IgD-negative memory B cell (primary cell): ENCODE measurements at regions not wholly inside any gene's neighbourhood (a gene's known extent, or its start where the extent isn't known, plus 50 kb on each side); places are given as distances from the start of the nearest gene placed in this dataset.
"Not testable (repeated sequence)": the region's sequence is repeated elsewhere in the genome, so short reads cannot be mapped to it uniquely, and the experiment has no call there.

Experiments
- H3K27ac Mint-ChIP-seq, 3 donors: one replicate each; pipeline ENCODE4 v1.8.0; 2020 to 2022; ENCODE audit warnings: mild to moderate bottlenecking in 3 of 3, mixed read lengths in 3 of 3, moderate library complexity in 1 of 3
- H3K27me3 Mint-ChIP-seq: one replicate; pipeline ENCODE4 v1.8.0; 2021; ENCODE audit warnings: mixed read lengths
- H3K36me3 Mint-ChIP-seq: one replicate; pipeline ENCODE4 v1.8.0; 2020; ENCODE audit warnings: mild to moderate bottlenecking, mixed read lengths
- H3K4me1 Mint-ChIP-seq, 3 donors: one replicate each; pipeline ENCODE4 v1.8.0; 2020 to 2022; ENCODE audit warnings: mixed read lengths in 3 of 3, mild to moderate bottlenecking in 1 of 3
- H3K4me3 Mint-ChIP-seq, 4 donors: one replicate each; pipeline ENCODE4 v1.8.0; 2020 to 2022; ENCODE audit warnings: mild to moderate bottlenecking in 4 of 4, mixed read lengths in 4 of 4, moderate library complexity in 3 of 4
- H3K9me3 Mint-ChIP-seq, 3 donors: one replicate each; pipeline ENCODE4 v1.8.0; 2020 to 2021; ENCODE audit warnings: mixed read lengths in 3 of 3, mild to moderate bottlenecking in 1 of 3

DNA sequence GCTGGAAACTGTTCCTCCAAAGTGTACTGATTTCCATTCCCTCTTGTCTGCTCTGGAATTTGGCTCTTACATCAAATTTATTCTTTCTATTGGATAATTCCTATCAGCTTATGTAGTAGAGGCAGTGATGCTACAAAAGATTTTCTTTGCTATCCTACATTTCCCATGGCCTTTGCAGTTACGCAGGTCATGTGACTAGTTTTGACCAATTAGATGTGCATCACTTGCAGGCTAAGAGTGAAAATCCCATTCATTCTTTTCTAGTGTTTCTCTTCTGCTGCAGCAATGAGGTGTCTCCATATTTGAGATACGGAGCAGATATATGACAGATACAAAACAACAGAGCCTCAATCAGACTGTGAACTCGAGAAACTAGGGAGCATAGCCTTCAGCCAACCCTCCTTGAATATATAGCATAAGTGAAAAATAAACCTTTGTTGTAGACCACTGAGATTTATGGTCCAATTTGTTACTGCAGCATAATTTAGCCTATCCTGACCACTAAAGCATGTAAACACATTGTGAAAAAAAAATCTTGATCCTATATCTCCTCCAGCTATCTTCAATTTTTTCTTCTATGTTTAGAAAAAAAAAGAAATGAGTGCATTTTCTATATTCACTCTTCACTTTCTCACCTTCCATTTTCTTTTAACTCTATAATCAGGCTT, 102.0 kb downstream of the HNMT start:
- H3K27me3 Mint-ChIP-seq: peaks cover 2% of the 10 kb centered on the region

DNA sequence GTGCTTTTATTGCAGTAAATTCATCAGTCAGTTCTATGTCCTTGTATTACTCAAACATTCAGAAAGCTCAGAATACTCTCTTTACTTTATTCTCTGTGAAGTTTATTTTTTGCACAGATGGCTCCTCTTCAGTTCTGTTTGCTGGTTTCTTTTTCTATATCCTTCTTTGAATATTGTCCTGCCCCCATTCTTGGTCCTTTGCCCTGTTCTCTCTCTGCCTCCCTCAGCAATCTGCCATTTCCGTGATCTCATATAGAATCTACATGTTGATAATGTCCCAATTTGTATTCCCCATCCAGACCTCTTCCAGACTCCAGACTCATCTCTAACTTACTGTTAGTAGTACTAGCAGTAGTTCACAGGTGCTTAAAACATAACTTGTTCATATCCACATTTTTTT, 102.6 kb downstream of the HNMT start:
- Mint-ChIP-seq H3K27me3 (peaks cover 2% of the 10 kb centered on the region), H3K9me3 (peaks cover 0 to 6% (median 3%) of the 10 kb centered on the region in 3 donors), H3K36me3 (no peaks in the 10 kb centered on the region), H3K27ac (no peak overlapping the region), H3K4me1 (no peaks in the 10 kb centered on the region), H3K4me3 (no peak overlapping the region)

More for the DNA sequence above, 102.0 kb downstream of the HNMT start:
- H3K4me1 Mint-ChIP-seq: no peaks in the 10 kb centered on the region
- H3K27ac Mint-ChIP-seq: no peak overlapping the region
- no peak overlapping the region for H3K4me3 Mint-ChIP-seq
- no peaks in the 10 kb centered on the region for H3K36me3 Mint-ChIP-seq
- H3K9me3 Mint-ChIP-seq: peaks cover 0 to 6% (median 3%) of the 10 kb centered on the region in 3 donors

DNA sequence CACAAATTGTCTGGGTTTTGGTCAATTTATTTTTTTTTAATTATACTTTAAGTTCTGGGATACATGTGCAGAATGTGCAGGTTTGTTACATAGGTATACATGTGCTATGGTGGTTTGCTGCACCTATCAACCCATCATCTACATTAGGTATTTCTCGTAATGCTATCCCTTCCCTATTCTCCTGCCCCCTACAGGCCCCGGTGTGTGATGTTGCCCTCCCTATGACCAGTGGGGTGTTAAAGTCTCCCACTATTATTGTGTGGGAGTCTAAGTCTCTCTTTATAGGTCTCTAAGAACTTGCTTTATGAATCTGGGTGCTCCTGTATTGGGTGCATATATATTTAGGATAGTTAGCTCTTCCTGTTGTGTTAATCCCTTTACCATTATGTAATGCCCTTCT, 104.4 kb downstream of the HNMT start:
- H3K9me3 Mint-ChIP-seq, H3K4me3 Mint-ChIP-seq, H3K4me1 Mint-ChIP-seq, H3K36me3 Mint-ChIP-seq, H3K27me3 Mint-ChIP-seq, H3K27ac Mint-ChIP-seq: not testable (repeated sequence)

DNA sequence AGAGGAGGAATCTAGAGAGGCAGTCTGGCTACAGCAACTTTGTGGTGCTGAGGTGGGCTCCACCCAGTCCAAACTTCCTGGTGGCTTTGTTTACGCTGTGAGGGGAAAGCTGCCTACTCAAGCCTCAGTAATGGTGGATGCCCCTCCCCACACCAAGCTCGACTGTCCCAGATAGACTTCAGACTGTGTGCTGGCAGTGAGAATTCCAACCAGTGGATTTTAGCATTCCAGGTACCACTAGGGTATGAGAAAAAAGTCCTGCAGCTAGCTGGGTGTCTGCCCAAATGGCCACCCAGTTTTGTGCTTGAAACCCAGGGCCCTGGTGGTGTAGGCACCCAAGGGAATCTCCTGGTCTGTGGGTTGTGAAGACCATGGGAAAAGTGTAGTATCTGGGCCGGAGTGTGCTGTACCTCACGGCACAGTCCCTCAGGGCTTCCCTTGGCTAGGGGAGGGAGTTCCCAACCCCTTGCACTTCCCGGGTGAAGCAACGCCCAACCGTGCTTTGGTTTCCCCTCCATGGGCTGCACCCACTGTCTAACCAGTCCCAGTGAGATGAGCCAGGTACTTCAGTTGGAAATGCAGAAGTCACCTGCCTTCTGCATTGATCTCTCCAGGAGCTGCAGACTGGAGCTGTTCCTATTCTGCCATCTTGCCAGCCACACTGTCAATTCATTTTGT, 106.9 kb downstream of the HNMT start:
- not testable (repeated sequence) for H3K27ac Mint-ChIP-seq, H3K9me3 Mint-ChIP-seq, H3K36me3 Mint-ChIP-seq, H3K27me3 Mint-ChIP-seq, H3K4me1 Mint-ChIP-seq, H3K4me3 Mint-ChIP-seq

DNA sequence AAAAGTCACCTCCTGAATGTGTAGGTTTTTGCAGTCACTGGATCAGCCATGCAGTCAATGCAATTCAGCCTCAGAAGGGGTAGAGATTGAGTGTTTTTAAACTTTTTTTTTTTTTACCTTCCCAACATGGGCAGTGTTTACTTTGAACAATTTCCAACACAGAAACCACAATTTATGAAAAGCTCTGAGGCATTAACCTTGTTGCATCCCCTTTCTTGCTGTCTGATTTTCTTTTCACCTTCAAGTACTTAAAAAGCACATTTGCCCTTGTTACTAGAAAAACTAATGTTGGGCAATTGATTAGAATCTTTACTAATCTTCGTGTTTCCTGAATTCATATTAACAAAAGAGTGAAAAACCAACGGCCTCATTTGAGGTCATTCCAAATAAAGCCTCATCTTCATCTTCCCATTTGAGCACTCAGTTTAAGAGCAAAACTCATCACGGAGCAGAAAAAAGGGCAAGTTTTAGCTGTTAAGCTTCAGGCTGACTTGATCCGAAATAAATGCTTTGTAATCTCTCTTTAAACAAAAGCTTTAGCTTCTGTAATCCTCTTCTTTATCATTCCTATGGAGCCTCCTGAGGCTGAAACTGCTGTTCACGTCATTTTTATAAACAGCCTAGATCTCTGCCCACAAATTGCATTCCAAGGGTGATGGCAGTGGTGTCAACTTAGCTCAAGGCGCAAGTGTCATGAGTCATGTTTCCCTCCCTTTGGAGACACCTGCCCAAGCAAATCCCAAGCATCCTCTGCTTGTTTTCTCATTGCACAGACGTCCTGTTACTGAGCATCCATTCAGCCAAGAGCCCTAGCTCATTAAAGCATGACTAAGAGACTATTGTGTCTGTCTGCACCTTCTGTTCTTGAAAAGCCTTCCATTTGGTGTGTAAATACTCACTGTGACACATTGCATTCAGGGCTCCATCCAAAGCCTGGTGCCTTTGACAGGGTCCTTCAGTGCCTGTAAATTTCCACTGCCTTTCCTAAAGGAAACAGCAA, 107.7 kb downstream of the HNMT start:
- H3K4me3 Mint-ChIP-seq: no peak overlapping the region

DNA sequence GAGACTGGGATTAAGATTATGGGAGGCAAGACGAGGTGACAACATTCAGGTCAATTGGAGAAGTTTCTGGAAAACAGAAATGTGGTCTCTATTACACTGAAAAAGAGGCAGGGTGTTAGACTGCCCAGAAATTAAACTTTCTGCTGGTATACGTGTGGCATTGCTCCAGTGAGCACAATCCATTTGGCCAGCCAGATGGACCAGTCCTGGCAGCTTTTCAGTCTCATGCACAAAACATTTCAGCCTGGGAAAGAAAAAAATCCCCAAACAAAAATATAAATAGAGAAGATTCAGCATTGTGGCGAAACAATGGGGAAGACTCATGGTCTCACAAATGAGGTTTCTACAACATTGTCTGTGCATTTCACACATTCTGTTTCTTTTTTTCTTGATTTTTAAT, 113.9 kb downstream of the HNMT start:
- H3K36me3 Mint-ChIP-seq: no peaks in the 10 kb centered on the region
- H3K27me3 Mint-ChIP-seq: peaks cover 2% of the 10 kb centered on the region
- no peak overlapping the region for H3K27ac Mint-ChIP-seq
- H3K9me3 Mint-ChIP-seq: no peaks in the 10 kb centered on the region
- H3K4me1 Mint-ChIP-seq: no peaks in the 10 kb centered on the region
- no peak overlapping the region for H3K4me3 Mint-ChIP-seq

More for the DNA sequence above, 107.7 kb downstream of the HNMT start:
- no peaks in the 10 kb centered on the region for H3K4me1 Mint-ChIP-seq
- no peak overlapping the region for H3K27ac Mint-ChIP-seq
- no peaks in the 10 kb centered on the region for H3K36me3 Mint-ChIP-seq
- H3K9me3 Mint-ChIP-seq: peaks cover 0 to 3% (median 0%) of the 10 kb centered on the region in 3 donors
- H3K27me3 Mint-ChIP-seq: peaks cover 4% of the 10 kb centered on the region

DNA sequence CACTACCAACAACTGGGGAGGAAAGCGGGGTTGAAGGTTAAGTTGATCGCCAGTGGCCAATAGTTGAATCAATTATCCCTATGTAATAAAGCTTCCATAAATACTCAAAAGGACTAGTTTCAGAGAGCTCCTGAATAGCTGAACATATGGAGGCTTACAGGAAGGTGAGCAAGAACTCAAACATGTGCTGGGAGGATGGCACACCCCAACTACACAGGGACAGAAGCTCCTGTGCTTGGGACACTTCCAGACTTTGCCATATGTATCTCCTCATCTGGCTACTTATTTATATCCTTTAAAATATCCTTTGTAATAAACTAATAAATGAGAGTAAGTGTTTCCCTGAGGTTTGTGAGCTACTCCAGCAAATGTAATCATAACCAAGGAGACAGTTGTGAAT, 115.7 kb downstream of the HNMT start:
- Mint-ChIP-seq H3K9me3 (peaks cover 0 to 2% (median 0%) of the 10 kb centered on the region in 3 donors), H3K27me3 (no peaks in the 10 kb centered on the region), H3K4me3 (no peak overlapping the region), H3K36me3 (no peaks in the 10 kb centered on the region), H3K4me1 (no peaks in the 10 kb centered on the region), H3K27ac (no peak overlapping the region)

DNA sequence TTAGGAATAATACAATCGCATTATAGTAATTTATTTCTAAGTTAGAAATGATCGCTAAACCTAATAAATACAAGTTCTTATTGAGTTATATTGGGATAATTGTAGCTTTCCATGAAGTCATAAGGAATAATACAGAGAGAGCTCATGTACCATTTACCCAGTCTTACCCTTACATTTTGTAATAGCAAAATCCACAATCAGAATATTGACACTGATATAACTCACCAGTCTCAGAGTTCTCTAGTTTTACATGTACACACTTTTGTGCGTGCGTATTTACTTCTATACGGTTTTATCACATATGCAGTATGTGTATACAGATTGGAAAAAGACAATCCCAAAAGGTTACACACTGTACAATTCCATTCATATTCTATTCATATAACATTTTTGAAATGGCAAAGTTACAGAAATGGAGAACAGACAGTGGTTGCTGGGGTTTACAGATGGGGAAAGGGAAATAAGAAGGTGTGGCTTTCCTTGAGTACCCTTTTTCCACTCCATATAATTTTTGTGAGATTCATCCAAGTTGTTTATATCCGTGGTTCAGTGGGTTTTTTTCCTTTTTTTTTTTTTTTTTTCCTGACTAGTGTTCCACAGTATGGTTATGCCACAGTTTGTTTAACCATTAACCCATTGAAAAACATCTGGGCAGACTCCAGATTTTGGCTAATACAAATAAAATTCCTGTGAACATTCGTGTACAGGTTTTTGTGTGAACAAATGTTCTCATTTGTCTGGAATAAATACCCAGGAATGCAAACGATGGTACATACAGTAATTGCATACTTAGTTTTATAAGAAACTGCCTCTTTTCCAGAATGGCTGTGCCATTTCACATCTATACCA, 117.2 kb downstream of the HNMT start:
- Mint-ChIP-seq H3K4me3 (no peak overlapping the region), H3K9me3 (peaks cover 0 to 2% (median 0%) of the 10 kb centered on the region in 3 donors), H3K27me3 (no peaks in the 10 kb centered on the region), H3K36me3 (no peaks in the 10 kb centered on the region), H3K4me1 (no peaks in the 10 kb centered on the region), H3K27ac (no peak overlapping the region)

DNA sequence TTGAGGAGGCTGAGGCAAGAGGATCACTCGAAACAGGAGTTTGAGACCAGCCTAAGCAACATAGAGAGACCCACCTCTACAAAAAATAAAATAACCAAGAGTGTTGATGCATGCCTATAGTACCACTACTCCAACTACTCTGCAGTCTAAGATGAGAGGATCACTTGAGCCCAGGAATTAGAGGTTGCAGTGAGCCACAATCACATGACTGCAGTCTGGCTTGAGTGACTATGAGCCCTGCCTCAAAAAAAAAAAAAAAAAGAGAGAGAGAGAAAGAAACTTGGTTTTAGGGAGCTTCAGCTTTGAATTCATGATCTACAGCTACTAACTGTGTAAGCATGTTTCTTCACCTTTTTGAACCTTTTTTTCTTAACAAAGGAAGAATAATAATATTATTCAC, 119.9 kb downstream of the HNMT start:
- no peak overlapping the region for H3K27ac Mint-ChIP-seq
- peaks cover 0 to 2% (median 0%) of the 10 kb centered on the region in 3 donors for H3K9me3 Mint-ChIP-seq
- H3K36me3 Mint-ChIP-seq: no peaks in the 10 kb centered on the region
- H3K4me1 Mint-ChIP-seq: no peaks in the 10 kb centered on the region
- no peak overlapping the region for H3K4me3 Mint-ChIP-seq
- H3K27me3 Mint-ChIP-seq: no peaks in the 10 kb centered on the region

DNA sequence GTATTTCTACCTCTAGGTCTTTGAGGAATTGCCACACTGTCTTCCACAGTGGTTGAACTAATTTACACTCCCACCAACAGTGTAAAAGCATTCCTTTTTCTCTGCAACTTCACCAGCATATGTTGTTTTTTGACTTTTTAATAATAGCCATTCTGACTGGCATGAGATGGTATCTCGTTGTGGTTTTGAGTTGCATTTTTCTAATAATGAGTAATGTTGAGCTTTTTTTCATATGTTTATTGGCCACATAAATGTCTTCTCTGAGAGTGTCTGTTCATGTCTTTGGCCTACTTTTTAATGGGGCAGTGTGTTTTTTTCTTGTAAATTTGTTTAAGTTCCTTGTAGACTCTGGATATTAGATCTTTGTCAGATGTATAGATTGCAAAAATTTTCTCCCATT, 121.2 kb downstream of the HNMT start:
- not testable (repeated sequence) for H3K27ac Mint-ChIP-seq, H3K4me3 Mint-ChIP-seq, H3K9me3 Mint-ChIP-seq, H3K36me3 Mint-ChIP-seq, H3K4me1 Mint-ChIP-seq, H3K27me3 Mint-ChIP-seq

DNA sequence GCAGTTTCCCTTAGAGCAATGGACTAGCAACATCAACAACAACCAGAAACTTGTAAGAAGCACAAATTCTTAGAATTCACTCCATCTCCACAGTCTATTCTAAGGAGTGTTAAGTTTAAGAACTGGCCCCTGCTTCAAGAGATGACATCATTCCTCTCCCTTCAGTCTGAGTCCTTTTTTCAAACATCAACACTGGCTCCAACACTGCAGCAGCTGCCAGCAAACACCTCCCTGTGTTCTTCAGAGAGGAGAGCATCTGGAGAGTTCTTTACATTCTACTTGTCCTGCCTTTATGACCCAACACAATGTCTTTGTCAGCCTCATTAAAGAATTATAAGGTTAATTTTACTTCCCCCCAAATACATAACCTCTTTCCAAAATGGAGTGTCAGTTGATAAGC, 122.3 kb downstream of the HNMT start:
- Mint-ChIP-seq H3K36me3 (no peaks in the 10 kb centered on the region), H3K27ac (no peak overlapping the region), H3K4me3 (no peak overlapping the region), H3K27me3 (no peaks in the 10 kb centered on the region), H3K4me1 (no peaks in the 10 kb centered on the region), H3K9me3 (peaks cover 0 to 2% (median 0%) of the 10 kb centered on the region in 3 donors)

DNA sequence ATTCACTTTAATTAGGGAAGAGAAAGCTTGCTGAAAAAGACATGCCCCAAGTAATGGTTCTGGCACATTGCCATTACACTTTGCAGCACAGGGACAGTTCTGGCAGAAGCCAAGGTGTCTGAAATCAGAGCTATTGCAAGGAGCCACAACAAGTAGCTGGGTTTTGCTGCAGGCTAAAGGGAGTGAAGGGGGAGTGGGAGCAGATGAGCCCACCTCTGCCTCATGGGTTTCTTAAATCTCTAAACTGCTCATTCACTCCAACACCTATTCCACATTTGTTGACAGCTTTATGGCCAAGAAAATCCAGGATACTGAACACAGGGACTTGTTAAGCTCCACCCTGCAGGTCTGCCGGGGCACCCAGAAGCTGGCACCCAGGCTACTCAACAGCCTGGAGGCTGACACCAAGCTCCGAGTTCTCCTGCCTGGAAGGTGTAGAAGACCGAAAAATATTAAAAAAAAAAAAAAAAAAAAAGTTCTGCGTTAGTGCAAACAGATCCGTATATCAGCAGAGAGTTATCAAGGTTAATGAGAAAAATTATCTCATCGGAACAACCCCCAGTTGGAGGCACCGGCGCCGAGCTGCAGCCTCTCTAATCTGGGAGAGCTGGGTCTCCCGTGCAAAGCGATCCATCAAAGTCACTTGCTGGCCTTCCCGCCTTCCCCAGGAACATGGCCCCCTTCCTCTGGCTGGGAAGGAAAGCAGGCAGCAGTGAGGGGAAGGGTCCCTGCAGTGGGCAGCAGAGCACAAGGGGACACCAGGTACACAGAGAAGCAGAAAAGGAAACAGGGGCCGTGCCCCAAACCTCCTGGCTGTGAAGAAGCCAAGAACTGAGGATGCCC, 123.7 kb downstream of the HNMT start:
- Mint-ChIP-seq H3K4me1 (no peaks in the 10 kb centered on the region), H3K4me3 (no peak overlapping the region), H3K27me3 (no peaks in the 10 kb centered on the region), H3K9me3 (peaks cover 0 to 2% (median 0%) of the 10 kb centered on the region in 3 donors), H3K27ac (no peak overlapping the region), H3K36me3 (no peaks in the 10 kb centered on the region)

DNA sequence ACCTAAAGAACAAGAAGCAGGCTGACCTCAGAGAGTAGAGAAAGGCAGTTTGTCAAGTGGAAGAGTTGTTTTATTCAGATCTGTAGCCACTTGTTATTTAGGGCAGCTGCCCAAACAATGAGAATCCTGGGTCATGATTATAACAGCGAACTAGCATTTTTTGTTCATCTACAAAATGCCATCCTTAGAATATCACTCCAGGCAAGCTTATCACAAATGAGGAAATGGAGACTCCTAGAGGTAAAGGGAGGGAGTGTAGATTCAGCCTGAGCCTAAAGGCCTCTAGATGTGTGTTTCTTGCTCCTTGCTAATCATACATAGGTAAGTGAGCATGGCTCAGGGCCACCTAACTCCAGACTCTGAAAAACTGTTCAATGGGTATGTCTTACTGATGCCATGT, 126.1 kb downstream of the HNMT start:
- Mint-ChIP-seq H3K9me3 (no peaks in the 10 kb centered on the region), H3K27me3 (no peaks in the 10 kb centered on the region), H3K36me3 (no peaks in the 10 kb centered on the region), H3K4me1 (no peaks in the 10 kb centered on the region), H3K4me3 (no peak overlapping the region), H3K27ac (no peak overlapping the region)

DNA sequence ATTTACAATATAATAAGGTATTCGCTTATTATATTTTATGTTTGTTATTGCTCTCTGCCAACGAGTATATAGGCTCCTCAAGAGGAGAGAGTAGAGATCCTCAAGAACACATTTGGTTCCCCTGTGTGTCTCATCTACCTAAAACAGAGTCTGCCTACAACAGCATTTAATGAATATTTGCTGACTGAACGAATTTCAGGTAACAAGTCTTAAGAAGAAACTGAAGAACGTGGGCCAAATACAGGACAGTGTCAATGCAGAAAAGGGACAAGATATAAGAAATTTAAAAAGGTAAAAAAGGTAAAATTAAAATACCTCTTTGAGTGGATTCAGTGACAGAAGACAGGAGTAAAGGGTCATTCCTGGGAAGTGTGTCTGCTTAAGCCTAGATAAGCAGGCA, 129.2 kb downstream of the HNMT start:
- Mint-ChIP-seq H3K4me1 (no peaks in the 10 kb centered on the region), H3K4me3 (no peak overlapping the region)

More for the DNA sequence above, 129.2 kb downstream of the HNMT start:
- Mint-ChIP-seq H3K27ac (no peak overlapping the region), H3K36me3 (no peaks in the 10 kb centered on the region), H3K9me3 (no peaks in the 10 kb centered on the region), H3K27me3 (no peaks in the 10 kb centered on the region)
